ENCODE measurements at regions not wholly inside any gene's neighbourhood (a gene's known extent, or its start where the extent isn't known, plus 50 kb on each side); places are given as distances from the start of the nearest gene placed in this dataset.

DNA sequence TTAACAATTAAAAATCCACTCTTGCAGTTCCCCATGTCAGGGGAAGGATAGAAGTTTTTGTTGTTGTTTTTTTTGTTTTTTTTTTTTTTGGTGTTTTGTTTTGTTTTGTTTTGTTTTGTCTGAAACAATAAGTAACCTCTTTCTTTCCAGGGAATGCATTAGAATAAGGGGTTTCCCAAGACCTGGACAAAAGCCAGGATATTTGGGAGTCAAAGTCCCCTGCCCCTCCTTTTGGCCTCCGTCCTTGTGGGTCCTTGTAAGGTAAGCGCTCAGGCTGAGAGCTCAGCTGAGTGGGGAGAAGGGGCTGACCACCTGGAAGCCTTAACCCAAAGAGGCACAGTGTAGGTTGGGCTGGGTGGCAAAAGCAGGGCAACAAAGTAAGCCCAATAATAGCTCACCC lies 515.4 kb downstream of the SOX6 start:
- TF ChIP-seq POLR2A (IDR thresholded peaks at IDR 0.05) (no peak), CTCF (IDR thresholded peaks at IDR 0.05) (no peak), POLR2AphosphoS5 (IDR thresholded peaks at IDR 0.05) (no peak)

Data from breast epithelium (tissue), 3 donors.